Esophagus mucosa (tissue), 1 donor: ENCODE measurements at regions not wholly inside any gene's neighbourhood (a gene's known extent, or its start where the extent isn't known, plus 50 kb on each side); places are given as distances from the start of the nearest gene placed in this dataset.

Experiments
- ATAC-seq: fragments of 200-7000 bp; cut with Tn5 transposase; one replicate; pipeline ENCODE4 v1.9.1; 2020
- donor health status: DM: yes; HTN: yes; CAD: no.

GRCh38 chr14:85824526-85824925 is 294.6 kb downstream of the FLRT2 start:
- ATAC-seq = no peak

- ATAC-seq = no peak
Observed at GRCh38 chr14:85822236-85822635, 292.3 kb downstream of the FLRT2 start.

GRCh38 chr14:85817430-85817829 is 287.5 kb downstream of the FLRT2 start:
- ATAC-seq = no peak

- no peak for ATAC-seq
Observed at GRCh38 chr14:85813040-85813439, 283.1 kb downstream of the FLRT2 start.

GRCh38 chr14:85811340-85811739 is 281.4 kb downstream of the FLRT2 start:
- no peak for ATAC-seq

- no peak for ATAC-seq
Observed at GRCh38 chr14:85799668-85800067, 269.7 kb downstream of the FLRT2 start.

GRCh38 chr14:85798856-85799255 is 268.9 kb downstream of the FLRT2 start:
- no peak for ATAC-seq

- no peak for ATAC-seq
Observed at GRCh38 chr14:85793533-85793932, 263.6 kb downstream of the FLRT2 start.

- no peak for ATAC-seq
Observed at GRCh38 chr14:85789506-85789905, 259.6 kb downstream of the FLRT2 start.

- no peak for ATAC-seq
Observed at GRCh38 chr14:85788470-85789233, 258.7 kb downstream of the FLRT2 start.

- no peak for ATAC-seq
Observed at GRCh38 chr14:85766295-85766694, 236.4 kb downstream of the FLRT2 start.

GRCh38 chr14:85764822-85765221 is 234.9 kb downstream of the FLRT2 start:
- no peak for ATAC-seq

GRCh38 chr14:85762526-85762925 is 232.6 kb downstream of the FLRT2 start:
- no peak for ATAC-seq

- ATAC-seq = no peak
Observed at GRCh38 chr14:85752175-85752574, 222.2 kb downstream of the FLRT2 start.

GRCh38 chr14:85744573-85744972 is 214.6 kb downstream of the FLRT2 start:
- no peak for ATAC-seq

GRCh38 chr14:85732031-85732430 is 202.1 kb downstream of the FLRT2 start:
- ATAC-seq = no peak

- no peak for ATAC-seq
Observed at GRCh38 chr14:85731186-85731585, 201.2 kb downstream of the FLRT2 start.

GRCh38 chr14:85728476-85729065 is 198.6 kb downstream of the FLRT2 start:
- ATAC-seq = no peak

- no peak for ATAC-seq
Observed at GRCh38 chr14:85714069-85714468, 184.1 kb downstream of the FLRT2 start.

GRCh38 chr14:85711620-85712019 is 181.7 kb downstream of the FLRT2 start:
- ATAC-seq = no peak
